ENCODE measurements at regions not wholly inside any gene's neighbourhood (a gene's known extent, or its start where the extent isn't known, plus 50 kb on each side); places are given as distances from the start of the nearest gene placed in this dataset.

DNA sequence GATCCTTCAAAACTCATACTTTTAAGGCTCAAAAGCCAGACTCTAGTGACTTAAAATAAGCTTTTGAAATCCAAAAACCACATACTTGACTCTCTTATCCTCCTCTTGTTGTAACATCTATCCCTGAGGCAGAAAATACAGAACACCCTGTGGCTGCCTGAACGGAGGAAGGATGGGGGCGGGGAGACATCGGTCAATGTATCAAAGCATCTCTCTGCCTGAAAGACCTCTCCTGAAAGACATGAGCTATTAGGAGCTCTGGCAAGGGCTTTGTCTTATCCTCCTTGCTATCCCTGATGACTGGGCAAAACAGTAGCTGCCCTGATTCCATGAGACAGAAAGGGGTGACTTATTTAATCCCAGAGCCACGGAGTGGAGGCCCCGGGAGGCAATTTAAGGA is 122.4 kb downstream of the MN1 start:
- H3K27me3 ChIP-seq (replicated peaks; ENCODE audit: control insufficient read depth, insufficient read depth, low read length): no peaks in the 10 kb centered on the region
- DNase-seq (ENCODE audit: extremely low read depth, insufficient read length): no peak
- no peak overlapping the region for H3K4me3 ChIP-seq (replicated peaks; ENCODE audit: low read depth, low read length)
- TF ChIP-seq, protein P1, sequence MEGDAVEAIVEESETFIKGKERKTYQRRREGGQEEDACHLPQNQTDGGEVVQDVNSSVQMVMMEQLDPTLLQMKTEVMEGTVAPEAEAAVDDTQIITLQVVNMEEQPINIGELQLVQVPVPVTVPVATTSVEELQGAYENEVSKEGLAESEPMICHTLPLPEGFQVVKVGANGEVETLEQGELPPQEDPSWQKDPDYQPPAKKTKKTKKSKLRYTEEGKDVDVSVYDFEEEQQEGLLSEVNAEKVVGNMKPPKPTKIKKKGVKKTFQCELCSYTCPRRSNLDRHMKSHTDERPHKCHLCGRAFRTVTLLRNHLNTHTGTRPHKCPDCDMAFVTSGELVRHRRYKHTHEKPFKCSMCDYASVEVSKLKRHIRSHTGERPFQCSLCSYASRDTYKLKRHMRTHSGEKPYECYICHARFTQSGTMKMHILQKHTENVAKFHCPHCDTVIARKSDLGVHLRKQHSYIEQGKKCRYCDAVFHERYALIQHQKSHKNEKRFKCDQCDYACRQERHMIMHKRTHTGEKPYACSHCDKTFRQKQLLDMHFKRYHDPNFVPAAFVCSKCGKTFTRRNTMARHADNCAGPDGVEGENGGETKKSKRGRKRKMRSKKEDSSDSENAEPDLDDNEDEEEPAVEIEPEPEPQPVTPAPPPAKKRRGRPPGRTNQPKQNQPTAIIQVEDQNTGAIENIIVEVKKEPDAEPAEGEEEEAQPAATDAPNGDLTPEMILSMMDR (IDR thresholded peaks at IDR 0.05; ENCODE audit: insufficient read depth, low read length, poor library complexity, severe bottlenecking): no peak
- H3K36me3 ChIP-seq (ENCODE audit: control insufficient read depth, insufficient read depth, low read length): no peaks in the 10 kb centered on the region

DNA sequence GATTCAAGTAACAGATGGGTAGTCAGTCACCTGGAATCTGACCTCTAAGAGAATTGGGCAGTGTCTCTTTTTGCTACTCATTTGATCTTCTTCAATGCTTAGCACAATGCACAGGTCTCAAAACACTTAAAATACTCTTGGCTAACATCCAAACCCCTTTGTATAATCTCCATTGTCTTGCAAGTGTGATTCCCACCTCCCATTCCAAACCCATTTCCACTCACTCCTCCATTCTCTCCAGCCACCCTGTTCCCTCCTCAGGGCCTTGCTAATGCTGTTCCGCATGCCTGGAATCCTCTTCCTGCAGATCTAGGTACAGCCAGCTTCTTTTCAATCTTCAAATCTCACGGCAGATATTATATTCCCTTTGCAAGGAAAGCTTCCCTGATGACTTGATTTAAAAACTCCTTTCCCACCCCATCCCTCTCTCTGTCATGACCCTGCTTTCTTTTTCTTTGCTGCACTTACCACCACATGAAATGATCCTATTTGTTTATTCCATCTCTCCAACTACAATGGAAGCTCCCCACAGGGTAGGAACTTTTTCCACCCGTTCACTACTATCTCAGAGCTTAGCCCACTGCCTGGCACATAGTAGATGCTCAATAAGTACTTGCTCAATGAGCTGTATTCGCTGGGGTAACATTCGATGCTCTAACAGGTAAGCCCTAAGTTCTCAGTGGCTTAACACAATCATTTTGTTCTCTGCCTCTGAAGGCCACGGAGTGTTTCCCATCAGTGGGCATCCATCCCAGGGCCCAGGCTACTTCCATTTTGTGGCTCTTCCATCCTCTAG is 121.7 kb downstream of the MN1 start:
- TF ChIP-seq, protein P1 (IDR thresholded peaks at IDR 0.05; ENCODE audit: insufficient read depth, low read length, poor library complexity, severe bottlenecking): no peak
- no peaks in the 10 kb centered on the region for H3K27me3 ChIP-seq (replicated peaks; ENCODE audit: control insufficient read depth, insufficient read depth, low read length)
- no peak for DNase-seq (ENCODE audit: extremely low read depth, insufficient read length)
- no peak overlapping the region for H3K4me3 ChIP-seq (replicated peaks; ENCODE audit: low read depth, low read length)
- no peaks in the 10 kb centered on the region for H3K36me3 ChIP-seq (ENCODE audit: control insufficient read depth, insufficient read depth, low read length)

DNA sequence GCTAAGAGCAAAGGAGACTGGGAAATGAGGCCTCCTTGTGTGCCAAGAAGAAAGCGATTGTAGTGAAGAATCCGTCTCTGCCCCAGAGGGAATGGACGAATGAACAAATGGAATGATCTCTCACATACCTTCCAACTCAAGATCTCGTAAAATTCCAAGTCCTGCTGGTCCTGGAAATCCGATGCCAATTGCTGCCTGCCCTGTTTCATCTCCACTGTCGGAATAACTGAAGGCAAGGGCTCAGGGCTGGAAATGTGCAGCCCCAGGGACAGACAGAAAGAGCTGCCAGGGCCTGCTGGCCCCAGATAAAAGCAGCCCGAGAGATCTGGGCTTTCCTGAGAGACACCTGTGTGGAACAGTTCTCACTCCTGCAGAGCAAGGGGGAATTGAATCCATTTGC is 120.9 kb downstream of the MN1 start:
- no peaks in the 10 kb centered on the region for H3K27me3 ChIP-seq (replicated peaks; ENCODE audit: control insufficient read depth, insufficient read depth, low read length)
- DNase-seq (ENCODE audit: extremely low read depth, insufficient read length): no peak
- TF ChIP-seq, protein P1 (IDR thresholded peaks at IDR 0.05; ENCODE audit: insufficient read depth, low read length, poor library complexity, severe bottlenecking): no peak

DNA sequence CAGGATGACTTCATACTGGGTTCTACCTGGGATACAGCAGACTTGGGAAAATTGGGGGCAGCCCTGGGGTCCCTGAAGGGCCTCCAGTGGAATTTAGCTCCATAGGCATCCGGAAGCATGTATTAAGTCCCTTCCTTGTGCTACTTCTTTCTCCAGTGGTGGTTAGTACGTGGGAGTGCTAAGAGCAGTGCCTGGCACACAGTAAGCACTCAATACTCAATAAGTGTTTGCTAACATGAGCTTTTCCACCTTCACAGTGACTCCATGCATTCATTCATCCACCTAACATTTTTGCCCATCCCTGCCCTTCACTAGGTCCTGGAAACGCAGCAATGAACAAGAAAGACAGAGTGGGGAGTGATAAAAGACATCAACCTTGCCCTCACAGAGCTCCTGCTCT is 120.5 kb downstream of the MN1 start:
- H3K4me3 ChIP-seq (replicated peaks; ENCODE audit: low read depth, low read length): no peak overlapping the region
- TF ChIP-seq, protein P1 (IDR thresholded peaks at IDR 0.05; ENCODE audit: insufficient read depth, low read length, poor library complexity, severe bottlenecking): no peak
- no peaks in the 10 kb centered on the region for H3K36me3 ChIP-seq (ENCODE audit: control insufficient read depth, insufficient read depth, low read length)
- DNase-seq (ENCODE audit: extremely low read depth, insufficient read length): no peak
- H3K27me3 ChIP-seq (replicated peaks; ENCODE audit: control insufficient read depth, insufficient read depth, low read length): no peaks in the 10 kb centered on the region

More for the DNA sequence above, 120.9 kb downstream of the MN1 start:
- Histone ChIP-seq H3K4me3 (replicated peaks; ENCODE audit: low read depth, low read length) (no peak overlapping the region), H3K36me3 (ENCODE audit: control insufficient read depth, insufficient read depth, low read length) (no peaks in the 10 kb centered on the region)

DNA sequence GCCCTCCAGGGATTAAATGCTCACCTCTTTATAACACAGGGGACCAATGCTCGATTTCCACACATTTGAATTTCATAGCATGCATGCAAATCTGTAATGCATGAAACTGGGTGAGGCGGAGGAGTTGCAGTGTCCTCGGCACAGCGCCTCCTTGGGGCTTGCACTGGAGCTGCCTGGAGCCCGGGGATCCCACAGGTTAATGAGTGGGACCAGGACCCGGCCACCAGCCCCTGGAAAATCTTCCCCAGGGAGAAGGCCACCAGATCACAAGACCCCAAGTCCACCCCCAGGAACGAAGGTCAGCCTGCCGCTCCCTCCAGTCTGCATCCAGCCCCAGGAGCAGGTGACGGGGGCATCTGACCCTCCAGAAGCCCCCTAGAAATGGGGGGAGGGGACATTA is 119.1 kb downstream of the MN1 start:
- H3K36me3 ChIP-seq (ENCODE audit: control insufficient read depth, insufficient read depth, low read length): no peaks in the 10 kb centered on the region
- TF ChIP-seq, protein P1 (IDR thresholded peaks at IDR 0.05; ENCODE audit: insufficient read depth, low read length, poor library complexity, severe bottlenecking): no peak
- no peak overlapping the region for H3K4me3 ChIP-seq (replicated peaks; ENCODE audit: low read depth, low read length)
- no peak for DNase-seq (ENCODE audit: extremely low read depth, insufficient read length)
- H3K27me3 ChIP-seq (replicated peaks; ENCODE audit: control insufficient read depth, insufficient read depth, low read length): no peaks in the 10 kb centered on the region

All from GM06990 (cell line).